H1 (cell line): ENCODE measurements at regions not wholly inside any gene's neighbourhood (a gene's known extent, or its start where the extent isn't known, plus 50 kb on each side); places are given as distances from the start of the nearest gene placed in this dataset.
"Not testable (repeated sequence)": the region's sequence is repeated elsewhere in the genome, so short reads cannot be mapped to it uniquely, and the experiment has no call there.

Experiments
- CBX5 ChIP-seq: fragments of 300-800, 300-1000 bp; sonication (generic); IDR thresholded peaks from 2 replicates; pipeline ENCODE4 v1.7.1; 2016; ENCODE audit warnings: antibody characterized with exemption, low read length, low read depth
- EZH2 ChIP-seq: fragments of 200-600 bp; sonication (generic); IDR thresholded peaks from 2 replicates; pipeline ENCODE4 v1.7.1; 2012; ENCODE audit warnings: low read depth, mild to moderate bottlenecking, moderate library complexity, low read length, inconsistent platforms; ENCODE audit not compliant: severe bottlenecking
- FOSL1 ChIP-seq: IDR thresholded peaks from 2 replicates; pipeline ENCODE4 v1.6.1; 2011; ENCODE audit warnings: mild to moderate bottlenecking, low read depth, low read length, moderate library complexity; ENCODE audit not compliant: insufficient read depth
- HDAC6 ChIP-seq: IDR thresholded peaks from one replicate; pipeline ENCODE4 v1.7.1; 2012; ENCODE audit warnings: low read depth, mild to moderate bottlenecking, inconsistent platforms, low read length, moderate library complexity
- MAFK ChIP-seq: IDR thresholded peaks from 2 replicates; pipeline ENCODE4 v1.6.1; 2012; ENCODE audit warnings: low read depth, mild to moderate bottlenecking, improper control_type of control experiment, low read length
- NANOG ChIP-seq: IDR thresholded peaks from 2 replicates; pipeline ENCODE4 v1.6.1; 2011; ENCODE audit warnings: low read length, low read depth, mild to moderate bottlenecking, inconsistent platforms; ENCODE audit not compliant: insufficient read depth, poor library complexity, severe bottlenecking
- POLR2A ChIP-seq, 2 experiments: IDR thresholded peaks; 1 replicate in 1 of 2; 2 replicates in 1 of 2; pipeline ENCODE4 v1.6.1; 2011; ENCODE audit warnings: low read depth in 2 of 2, low read length in 2 of 2, mild to moderate bottlenecking in 2 of 2; ENCODE audit errors: control extremely low read depth in 1 of 2
- POLR2AphosphoS5 ChIP-seq: IDR thresholded peaks from 2 replicates; pipeline ENCODE4 v1.6.1; 2011; ENCODE audit warnings: low read depth, low read length
- RAD21 ChIP-seq, 2 experiments: IDR thresholded peaks in 1 of 2; conservative IDR thresholded peaks in 1 of 2; 2 replicates each; pipeline ENCODE4 v1.6.1; 2011; ENCODE audit warnings: low read depth in 2 of 2, low read length in 2 of 2, improper control_type of control experiment in 1 of 2, inconsistent platforms in 1 of 2, mild to moderate bottlenecking in 1 of 2, moderate library complexity in 1 of 2
- SIN3A ChIP-seq, 2 experiments: IDR thresholded peaks in 1 of 2; conservative IDR thresholded peaks in 1 of 2; 2 replicates each; pipeline ENCODE4 v1.6.1; 2011 to 2012; ENCODE audit warnings: low read length in 2 of 2, improper control_type of control experiment in 1 of 2, low read depth in 1 of 2, mild to moderate bottlenecking in 1 of 2
- ZNF274 ChIP-seq: IDR thresholded peaks from 2 replicates; pipeline ENCODE4 v1.7.0; 2012; ENCODE audit warnings: low read length, borderline replicate concordance; ENCODE audit errors: extremely low read depth
- TF ChIP-seq, protein P1 (sequence below): IDR thresholded peaks from 2 replicates; pipeline ENCODE4 v1.6.1; 2012; ENCODE audit warnings: inconsistent platforms
- TF ChIP-seq, protein P2 (sequence below), 3 experiments: IDR thresholded peaks; 1 replicate in 2 of 3; 2 replicates in 1 of 3; pipeline versions ENCODE4 v1.5.1 to v1.6.1; 2011; ENCODE audit warnings: low read length in 3 of 3, mild to moderate bottlenecking in 3 of 3, inconsistent platforms in 2 of 3, low read depth in 1 of 3, moderate library complexity in 1 of 3; ENCODE audit not compliant: insufficient read depth in 1 of 3; ENCODE audit errors: control extremely low read depth in 1 of 3
- TF ChIP-seq, protein P3 (sequence below): IDR thresholded peaks from 2 replicates; pipeline ENCODE4 v1.6.1; 2012; ENCODE audit warnings: low read length, inconsistent platforms

DNA sequence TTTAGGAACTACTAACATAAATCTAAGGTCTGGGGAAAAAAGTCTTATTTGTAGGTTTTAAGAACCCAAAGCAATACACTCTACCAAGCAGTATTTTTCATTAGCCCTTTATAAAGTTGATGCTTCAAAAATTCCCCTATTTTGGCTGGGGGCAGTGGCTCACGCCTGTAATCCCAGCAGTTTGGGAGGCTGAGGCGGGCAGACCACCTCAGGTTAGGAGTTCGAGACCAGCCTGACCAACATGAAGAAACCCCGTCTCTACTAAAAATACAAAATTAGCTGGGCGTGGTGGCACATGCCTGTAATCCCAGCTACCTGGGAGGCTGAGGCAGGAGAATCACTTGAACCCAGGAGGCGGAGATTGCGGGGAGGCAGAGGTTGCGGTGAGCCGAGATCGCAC is 86.5 kb upstream of the DST start:
- not testable (repeated sequence) for TF ChIP-seq SIN3A (conservative IDR thresholded peaks at IDR 0.05 in 1 of 2, IDR thresholded peaks at IDR 0.05 in 1 of 2; ENCODE audit: low read depth in 1 of 2, low read length in 2 of 2); NANOG; POLR2AphosphoS5; POLR2A (IDR thresholded peaks at IDR 0.05; ENCODE audit: control extremely low read depth in 1 of 2, low read depth in 2 of 2, low read length in 2 of 2); HDAC6; ZNF274; CBX5; EZH2; RAD21 (IDR thresholded peaks at IDR 0.05 in 1 of 2, conservative IDR thresholded peaks at IDR 0.05 in 1 of 2; ENCODE audit: low read depth in 2 of 2, low read length in 2 of 2); MAFK; FOSL1
- TF ChIP-seq, protein P1, sequence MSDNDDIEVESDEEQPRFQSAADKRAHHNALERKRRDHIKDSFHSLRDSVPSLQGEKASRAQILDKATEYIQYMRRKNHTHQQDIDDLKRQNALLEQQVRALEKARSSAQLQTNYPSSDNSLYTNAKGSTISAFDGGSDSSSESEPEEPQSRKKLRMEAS, result not testable (repeated sequence)
- TF ChIP-seq, protein P2, sequence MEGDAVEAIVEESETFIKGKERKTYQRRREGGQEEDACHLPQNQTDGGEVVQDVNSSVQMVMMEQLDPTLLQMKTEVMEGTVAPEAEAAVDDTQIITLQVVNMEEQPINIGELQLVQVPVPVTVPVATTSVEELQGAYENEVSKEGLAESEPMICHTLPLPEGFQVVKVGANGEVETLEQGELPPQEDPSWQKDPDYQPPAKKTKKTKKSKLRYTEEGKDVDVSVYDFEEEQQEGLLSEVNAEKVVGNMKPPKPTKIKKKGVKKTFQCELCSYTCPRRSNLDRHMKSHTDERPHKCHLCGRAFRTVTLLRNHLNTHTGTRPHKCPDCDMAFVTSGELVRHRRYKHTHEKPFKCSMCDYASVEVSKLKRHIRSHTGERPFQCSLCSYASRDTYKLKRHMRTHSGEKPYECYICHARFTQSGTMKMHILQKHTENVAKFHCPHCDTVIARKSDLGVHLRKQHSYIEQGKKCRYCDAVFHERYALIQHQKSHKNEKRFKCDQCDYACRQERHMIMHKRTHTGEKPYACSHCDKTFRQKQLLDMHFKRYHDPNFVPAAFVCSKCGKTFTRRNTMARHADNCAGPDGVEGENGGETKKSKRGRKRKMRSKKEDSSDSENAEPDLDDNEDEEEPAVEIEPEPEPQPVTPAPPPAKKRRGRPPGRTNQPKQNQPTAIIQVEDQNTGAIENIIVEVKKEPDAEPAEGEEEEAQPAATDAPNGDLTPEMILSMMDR (IDR thresholded peaks at IDR 0.05; ENCODE audit: control extremely low read depth in 1 of 3, insufficient read depth in 1 of 3, low read depth in 1 of 3, low read length in 3 of 3), result not testable (repeated sequence)
- TF ChIP-seq, protein P3, sequence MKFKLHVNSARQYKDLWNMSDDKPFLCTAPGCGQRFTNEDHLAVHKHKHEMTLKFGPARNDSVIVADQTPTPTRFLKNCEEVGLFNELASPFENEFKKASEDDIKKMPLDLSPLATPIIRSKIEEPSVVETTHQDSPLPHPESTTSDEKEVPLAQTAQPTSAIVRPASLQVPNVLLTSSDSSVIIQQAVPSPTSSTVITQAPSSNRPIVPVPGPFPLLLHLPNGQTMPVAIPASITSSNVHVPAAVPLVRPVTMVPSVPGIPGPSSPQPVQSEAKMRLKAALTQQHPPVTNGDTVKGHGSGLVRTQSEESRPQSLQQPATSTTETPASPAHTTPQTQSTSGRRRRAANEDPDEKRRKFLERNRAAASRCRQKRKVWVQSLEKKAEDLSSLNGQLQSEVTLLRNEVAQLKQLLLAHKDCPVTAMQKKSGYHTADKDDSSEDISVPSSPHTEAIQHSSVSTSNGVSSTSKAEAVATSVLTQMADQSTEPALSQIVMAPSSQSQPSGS, result not testable (repeated sequence)
